ENCODE measurements at regions not wholly inside any gene's neighbourhood (a gene's known extent, or its start where the extent isn't known, plus 50 kb on each side); places are given as distances from the start of the nearest gene placed in this dataset.

DNA sequence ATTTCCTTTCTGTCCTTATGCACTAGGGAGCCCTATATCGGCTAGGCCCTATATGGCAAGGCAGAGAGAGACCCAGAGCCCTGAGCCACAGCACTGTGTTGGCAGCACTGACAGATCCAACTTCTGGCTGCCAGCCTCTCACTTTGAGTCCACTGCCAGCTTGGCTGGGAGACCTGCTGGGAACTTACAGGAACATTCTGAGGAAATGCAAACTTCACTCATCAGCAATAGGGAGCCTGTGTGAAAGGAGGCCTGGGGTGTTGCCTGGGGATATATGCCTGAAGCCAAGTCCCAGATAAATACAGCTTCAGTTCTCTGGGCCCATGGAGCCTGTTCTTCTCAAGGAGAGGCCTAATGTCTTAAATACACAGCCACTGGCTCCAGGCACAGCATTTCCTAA lies 78.0 kb downstream of the ADRB2 start:
- Mint-ChIP-seq H3K9me3 (no peaks in the 10 kb centered on the region), H3K4me3 (no peak overlapping the region), H3K27ac (no peak overlapping the region), H3K27me3 (no peaks in the 10 kb centered on the region), H3K4me1 (ENCODE audit: unreplicated experiment) (no peaks in the 10 kb centered on the region), H3K36me3 (no peaks in the 10 kb centered on the region)
- TF ChIP-seq, protein P1, sequence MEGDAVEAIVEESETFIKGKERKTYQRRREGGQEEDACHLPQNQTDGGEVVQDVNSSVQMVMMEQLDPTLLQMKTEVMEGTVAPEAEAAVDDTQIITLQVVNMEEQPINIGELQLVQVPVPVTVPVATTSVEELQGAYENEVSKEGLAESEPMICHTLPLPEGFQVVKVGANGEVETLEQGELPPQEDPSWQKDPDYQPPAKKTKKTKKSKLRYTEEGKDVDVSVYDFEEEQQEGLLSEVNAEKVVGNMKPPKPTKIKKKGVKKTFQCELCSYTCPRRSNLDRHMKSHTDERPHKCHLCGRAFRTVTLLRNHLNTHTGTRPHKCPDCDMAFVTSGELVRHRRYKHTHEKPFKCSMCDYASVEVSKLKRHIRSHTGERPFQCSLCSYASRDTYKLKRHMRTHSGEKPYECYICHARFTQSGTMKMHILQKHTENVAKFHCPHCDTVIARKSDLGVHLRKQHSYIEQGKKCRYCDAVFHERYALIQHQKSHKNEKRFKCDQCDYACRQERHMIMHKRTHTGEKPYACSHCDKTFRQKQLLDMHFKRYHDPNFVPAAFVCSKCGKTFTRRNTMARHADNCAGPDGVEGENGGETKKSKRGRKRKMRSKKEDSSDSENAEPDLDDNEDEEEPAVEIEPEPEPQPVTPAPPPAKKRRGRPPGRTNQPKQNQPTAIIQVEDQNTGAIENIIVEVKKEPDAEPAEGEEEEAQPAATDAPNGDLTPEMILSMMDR (conservative IDR thresholded peaks at IDR 0.05): no peak
- DNase-seq (ENCODE audit: extremely low spot score, unreplicated experiment): no peak

DNA sequence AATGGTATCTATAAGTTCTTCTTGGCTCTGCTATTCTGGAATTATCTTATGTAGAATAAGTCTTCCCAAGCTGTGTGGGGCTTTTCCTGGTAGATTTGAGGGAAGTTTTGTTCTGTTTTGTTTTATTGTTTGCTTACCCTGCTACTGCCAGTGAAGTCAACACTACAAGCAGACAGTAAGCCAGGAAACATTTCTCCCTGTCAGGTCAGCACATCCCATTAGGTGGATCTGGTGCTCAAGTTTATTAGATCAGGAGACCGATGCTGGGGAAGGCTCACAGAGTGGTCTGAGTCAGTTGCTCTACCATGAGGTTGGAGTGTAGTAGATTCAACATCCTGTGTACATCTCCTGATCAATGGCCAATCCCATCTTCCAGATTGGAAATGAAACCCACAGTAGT lies 79.1 kb downstream of the ADRB2 start:
- DNase-seq (ENCODE audit: extremely low spot score, unreplicated experiment): no peak
- Mint-ChIP-seq H3K27me3 (no peaks in the 10 kb centered on the region), H3K4me3 (no peak overlapping the region), H3K9me3 (no peaks in the 10 kb centered on the region), H3K4me1 (ENCODE audit: unreplicated experiment) (peaks cover 5% of the 10 kb centered on the region), H3K27ac (no peak overlapping the region), H3K36me3 (no peaks in the 10 kb centered on the region)
- TF ChIP-seq, protein P1 (conservative IDR thresholded peaks at IDR 0.05): no peak

DNA sequence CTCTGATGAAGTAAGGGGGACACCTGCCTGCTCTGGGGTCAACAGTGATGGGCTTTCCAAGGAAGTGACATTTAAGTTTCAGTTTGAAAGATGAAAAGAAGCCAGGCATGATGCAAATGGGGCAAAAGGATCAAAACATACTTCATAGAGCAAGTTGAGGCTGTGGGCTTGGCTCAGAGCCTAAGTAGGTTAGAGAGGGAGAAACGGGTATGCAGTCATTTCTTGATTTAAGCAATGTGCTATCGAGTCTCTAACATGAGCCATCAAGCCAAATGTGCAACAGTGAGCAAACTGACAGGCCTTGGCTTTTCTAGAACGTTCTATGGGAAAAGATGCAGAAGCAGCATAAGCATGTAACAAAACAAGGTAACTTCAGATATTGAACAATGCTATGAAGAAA lies 80.6 kb downstream of the ADRB2 start:
- Mint-ChIP-seq H3K4me1 (ENCODE audit: unreplicated experiment) (peaks cover 13% of the 10 kb centered on the region), H3K27me3 (no peaks in the 10 kb centered on the region), H3K27ac (no peak overlapping the region), H3K36me3 (no peaks in the 10 kb centered on the region), H3K4me3 (no peak overlapping the region), H3K9me3 (no peaks in the 10 kb centered on the region)
- DNase-seq (ENCODE audit: extremely low spot score, unreplicated experiment): no peak
- TF ChIP-seq, protein P1 (conservative IDR thresholded peaks at IDR 0.05): no peak

DNA sequence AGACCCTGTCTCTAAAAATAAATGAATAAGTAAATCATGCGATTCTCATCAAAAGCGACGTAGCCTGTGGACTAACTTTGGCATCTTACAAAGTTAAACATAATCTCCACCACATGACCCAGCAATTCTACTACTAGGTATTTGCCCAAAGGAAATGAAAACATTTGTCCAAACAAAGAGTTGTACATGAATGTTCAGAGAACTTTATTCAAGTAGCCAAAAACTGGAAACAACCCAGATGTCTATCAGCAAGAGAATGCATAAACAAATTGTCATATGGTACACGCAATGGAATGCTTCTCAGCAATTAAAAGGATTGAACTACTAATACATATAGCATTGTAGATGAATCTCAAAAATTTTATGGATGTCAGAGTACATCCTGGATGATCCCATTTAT lies 82.6 kb downstream of the ADRB2 start:
- no peak overlapping the region for H3K4me3 Mint-ChIP-seq

DNA sequence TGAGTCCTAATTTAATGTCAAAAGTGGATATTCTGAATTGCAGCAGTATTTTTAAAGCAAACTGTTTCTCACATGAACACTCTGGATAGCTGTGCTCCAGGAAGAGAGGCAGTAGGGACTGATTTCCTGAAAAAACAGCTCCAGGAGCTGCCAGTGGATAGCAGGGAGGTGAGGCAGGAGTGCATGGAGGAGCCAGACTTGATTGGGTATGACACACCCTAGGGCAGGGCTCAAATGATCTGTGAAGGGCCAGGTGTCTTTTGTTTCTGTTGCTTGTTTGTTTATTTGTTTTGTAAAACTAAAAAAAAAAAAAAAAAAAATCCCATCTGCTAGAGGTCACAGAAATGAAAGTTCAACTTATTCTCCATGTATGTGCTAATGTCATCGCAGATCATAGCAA lies 83.4 kb downstream of the ADRB2 start:
- no peaks in the 10 kb centered on the region for H3K36me3 Mint-ChIP-seq

More for the DNA sequence above, 82.6 kb downstream of the ADRB2 start:
- no peaks in the 10 kb centered on the region for H3K36me3 Mint-ChIP-seq
- H3K27me3 Mint-ChIP-seq: peaks cover 4% of the 10 kb centered on the region
- TF ChIP-seq, protein P1 (conservative IDR thresholded peaks at IDR 0.05): no peak
- no peaks in the 10 kb centered on the region for H3K9me3 Mint-ChIP-seq
- H3K27ac Mint-ChIP-seq: no peak overlapping the region
- DNase-seq (ENCODE audit: extremely low spot score, unreplicated experiment): no peak
- peaks cover 20% of the 10 kb centered on the region for H3K4me1 Mint-ChIP-seq (ENCODE audit: unreplicated experiment)

More for the DNA sequence above, 83.4 kb downstream of the ADRB2 start:
- Mint-ChIP-seq H3K27ac (no peak overlapping the region), H3K4me3 (no peak overlapping the region), H3K4me1 (ENCODE audit: unreplicated experiment) (peaks cover 20% of the 10 kb centered on the region), H3K27me3 (peaks cover 4% of the 10 kb centered on the region), H3K9me3 (no peaks in the 10 kb centered on the region)
- TF ChIP-seq, protein P1 (conservative IDR thresholded peaks at IDR 0.05): no peak
- no peak for DNase-seq (ENCODE audit: extremely low spot score, unreplicated experiment)
